ENCODE measurements at regions not wholly inside any gene's neighbourhood (a gene's known extent, or its start where the extent isn't known, plus 50 kb on each side); places are given as distances from the start of the nearest gene placed in this dataset.

DNA sequence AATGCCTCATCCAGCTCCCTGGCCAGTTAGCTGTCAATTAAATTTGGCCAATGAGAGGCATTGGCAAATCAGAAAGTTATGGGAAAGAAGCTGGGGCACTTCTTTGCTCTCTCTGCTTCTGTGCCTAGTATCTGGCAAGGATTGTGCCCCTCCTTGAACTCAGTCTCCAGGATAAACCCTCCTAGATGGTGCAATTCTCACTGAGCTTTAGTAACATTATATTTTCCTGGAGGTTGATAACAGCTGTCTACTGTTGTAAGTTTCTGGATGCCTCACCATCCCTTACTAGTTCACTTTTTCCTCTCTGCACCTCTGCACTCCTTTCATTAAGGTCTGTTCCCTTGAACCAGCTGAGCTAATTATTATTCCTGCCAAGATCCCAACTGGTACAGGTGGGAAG lies 329.5 kb downstream of the MFSD1 start:
- no peak for DNase-seq

DNA sequence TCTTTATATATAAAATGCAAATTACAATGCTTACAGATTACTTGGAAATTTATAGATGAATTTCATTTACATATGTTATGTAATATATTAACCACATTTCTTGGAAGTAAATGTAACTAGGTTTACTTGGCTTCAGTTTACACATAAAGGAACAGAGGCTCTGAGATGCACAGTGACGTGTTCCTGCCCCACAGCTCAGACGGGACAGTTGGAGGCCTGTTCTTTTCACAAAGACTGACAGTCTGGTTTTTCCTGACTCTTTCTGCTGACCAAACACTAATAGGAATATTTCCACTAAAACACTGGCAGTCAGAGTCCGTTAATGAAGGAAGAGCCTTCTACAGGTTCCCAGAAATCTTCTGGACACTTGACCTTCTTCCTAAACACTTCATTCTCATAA lies 336.1 kb downstream of the MFSD1 start:
- DNase-seq: no peak

DNA sequence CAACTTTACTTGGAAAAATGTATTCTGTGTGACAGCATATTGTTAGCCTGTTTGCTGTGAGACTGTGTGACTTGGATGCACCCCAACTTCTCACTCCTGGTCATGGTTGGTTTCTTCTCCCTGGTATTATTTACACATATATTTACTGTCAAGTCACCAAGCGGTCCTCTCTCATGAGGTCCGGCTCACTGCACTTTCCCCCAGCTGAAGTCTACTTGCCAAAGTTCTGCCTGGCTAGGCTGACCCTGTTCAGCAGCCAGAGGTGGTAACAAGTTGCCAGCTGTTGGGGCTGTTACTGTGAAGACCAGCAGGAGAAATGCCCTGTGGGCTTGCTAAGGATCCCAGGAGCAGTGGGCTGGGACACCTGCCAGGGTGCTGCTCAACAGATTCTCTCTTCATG lies 337.5 kb downstream of the MFSD1 start:
- no peak for DNase-seq

DNA sequence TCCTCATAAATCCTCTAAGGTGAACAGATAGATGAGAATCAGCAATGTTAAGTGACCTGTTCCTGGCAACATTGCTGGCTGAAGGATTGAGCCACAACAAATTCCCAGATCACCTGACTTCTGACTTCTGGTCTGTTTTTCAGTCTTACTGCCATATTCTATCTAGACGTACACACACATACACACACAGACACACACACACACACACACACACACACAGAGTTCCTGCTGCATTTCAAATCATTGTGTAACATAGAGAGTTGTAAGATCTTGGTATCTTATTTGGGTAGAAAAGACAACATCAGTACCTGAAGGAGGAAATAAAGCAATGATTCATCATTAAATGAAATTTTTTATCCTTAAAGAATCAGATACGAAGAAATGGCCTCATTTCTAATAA lies 342.6 kb downstream of the MFSD1 start:
- DNase-seq: no peak

DNA sequence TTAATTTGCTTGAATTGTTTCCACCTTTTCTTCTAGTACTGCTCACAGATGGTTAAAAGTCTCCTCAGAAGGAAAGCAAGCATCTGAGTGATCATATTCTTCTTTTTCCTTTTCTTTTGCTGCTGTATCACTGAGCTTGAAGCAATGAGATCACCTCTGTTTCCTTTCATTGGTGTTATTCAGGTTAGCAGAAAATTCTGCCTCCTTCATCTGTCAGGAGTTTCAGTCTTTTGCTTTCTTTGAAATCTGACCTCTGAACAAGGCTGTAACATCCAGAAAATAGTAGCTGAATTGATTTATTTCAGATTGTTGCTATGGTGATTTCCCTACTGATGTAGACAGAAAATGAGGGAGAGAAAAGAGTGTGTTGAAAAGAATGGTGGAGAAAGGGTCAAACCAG lies 343.0 kb downstream of the MFSD1 start:
- DNase-seq: no peak

DNA sequence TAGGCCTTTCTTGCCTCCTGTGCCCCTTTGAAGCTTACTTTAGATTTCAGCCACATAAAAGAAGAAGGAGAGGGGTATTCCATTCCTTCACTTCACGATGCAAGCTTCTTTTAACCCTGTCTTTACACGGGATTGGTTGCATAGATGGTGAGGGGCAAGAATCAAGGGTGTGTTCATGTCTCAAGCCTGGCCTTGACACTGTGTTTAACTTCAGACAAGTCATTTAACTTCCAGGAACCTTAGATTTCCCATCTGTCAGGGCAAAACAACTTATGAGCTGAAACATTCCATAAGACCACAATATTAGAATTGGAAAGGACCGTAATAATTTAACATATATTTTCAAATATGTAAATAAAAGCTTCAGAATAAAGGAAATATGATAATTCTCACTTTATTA lies 344.5 kb downstream of the MFSD1 start:
- DNase-seq: no peak

DNA sequence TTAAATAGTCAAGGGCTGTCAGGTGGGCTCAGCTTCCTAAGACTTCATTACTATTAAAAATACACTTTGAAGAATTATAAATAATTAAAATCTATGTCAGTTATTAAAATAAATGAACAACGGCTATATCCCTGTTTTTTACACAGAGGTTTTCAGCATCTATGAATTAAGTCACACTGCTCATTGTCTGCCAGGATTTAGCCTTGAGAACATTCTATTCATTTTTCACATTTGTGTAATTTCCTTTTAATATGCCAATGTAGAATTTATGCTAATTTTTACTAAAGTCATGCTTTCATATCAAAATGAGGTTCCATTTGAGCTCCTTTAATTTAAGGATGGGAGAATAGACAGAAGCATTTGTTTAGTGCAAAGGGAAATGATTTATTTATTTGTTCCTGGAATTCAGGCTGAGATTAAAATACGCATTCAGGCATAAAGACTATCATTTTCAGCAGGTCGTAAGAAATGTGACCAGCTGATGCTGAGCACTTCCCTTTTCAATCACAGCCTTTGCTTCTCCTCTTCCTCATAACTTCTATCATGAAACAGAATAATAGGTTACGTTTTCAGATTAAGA lies 345.1 kb downstream of the MFSD1 start:
- DNase-seq: no peak

DNA sequence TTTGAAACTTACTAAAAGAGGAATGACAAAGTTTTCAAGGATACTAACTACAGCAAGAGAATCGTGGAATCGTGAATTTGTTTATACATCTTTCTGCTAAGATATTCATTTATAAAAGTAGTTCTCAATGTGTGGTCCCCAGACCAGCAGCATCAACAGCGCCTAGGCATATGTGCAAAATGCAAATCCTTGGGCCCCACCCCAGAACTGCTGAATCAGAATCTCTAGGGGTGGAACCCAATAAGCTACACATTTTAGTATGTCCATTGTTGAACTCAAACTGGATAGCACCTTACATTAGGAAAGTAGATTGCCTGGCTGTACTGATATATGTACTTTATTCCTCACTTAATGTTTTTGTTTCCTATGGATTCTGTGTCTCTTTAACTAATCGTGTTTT lies 346.0 kb downstream of the MFSD1 start:
- DNase-seq: no peak

DNA sequence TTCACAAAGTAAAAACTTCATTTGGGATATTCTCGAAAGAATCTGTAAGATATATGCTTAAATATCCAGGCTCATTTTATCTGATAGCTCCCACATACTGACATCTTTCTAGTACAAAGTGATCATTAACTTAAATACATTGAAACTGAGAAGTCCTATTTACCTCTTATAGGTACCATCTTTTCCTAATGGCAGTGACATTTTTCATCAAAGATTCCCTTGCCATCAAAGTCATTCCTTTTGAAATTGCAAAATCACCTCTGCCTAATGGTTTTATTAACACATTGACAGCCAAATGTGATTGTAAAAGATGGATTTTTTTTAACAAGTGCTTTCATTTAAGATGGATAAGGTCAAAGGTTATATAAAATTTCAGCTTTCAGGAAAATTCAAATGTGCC lies 346.6 kb downstream of the MFSD1 start:
- DNase-seq: no peak

DNA sequence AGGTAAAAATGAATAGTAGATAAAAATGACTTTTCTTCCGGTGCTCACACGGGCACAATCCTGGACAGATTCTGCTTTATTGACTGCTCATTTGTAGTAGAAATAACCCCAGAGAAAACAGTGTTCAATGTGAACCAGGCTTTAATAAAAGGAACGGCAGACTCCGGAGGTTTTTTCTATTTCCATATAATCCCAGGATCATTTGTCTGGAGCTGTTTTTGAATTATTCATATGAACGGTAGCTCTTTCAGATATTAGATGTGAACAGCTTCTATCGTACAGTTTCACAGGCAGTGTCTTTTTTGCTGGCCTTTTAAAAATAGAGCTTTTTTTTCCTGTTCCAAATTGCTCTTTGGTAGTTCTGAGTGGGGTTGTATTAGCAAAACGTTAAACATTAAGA lies 347.3 kb downstream of the MFSD1 start:
- DNase-seq: no peak

DNA sequence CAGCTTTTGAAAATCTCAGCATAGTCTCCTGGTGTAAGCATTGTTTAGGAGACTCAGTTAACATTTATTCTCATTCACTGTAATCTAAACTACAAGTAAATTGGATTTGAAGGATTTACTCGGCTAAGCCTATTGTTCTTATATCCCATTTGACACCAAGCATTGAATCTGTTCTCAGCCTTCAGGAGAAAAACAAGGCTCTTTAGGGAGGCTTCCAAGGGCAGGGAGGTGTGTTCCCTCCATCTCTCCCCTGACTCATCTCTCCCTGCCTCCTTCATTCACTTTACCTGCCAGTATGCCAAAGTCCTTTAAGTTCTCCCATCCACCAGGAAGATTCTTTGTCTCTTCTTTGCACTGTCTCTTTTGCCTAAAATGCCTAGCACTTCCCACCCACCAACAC lies 347.8 kb downstream of the MFSD1 start:
- DNase-seq: no peak

DNA sequence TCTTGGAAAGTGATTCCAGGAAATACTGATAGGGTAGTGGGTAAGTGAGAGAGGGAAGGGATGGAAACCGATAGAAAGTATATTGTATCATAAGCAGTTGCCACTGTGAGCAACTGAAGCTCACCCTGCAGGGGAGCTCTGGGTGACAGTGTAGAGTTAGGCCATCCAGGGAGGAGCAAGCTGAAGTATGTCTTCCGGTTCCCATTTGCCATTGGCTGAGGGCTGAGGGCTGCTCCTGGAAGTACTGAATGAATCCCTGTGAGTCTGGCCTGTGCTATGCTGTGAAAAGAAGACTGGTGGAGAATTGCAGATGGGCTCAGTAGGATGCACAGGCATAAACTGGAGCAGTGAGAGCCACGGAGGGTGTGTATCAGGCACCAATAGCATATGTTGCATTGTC lies 348.3 kb downstream of the MFSD1 start:
- DNase-seq: no peak

DNA sequence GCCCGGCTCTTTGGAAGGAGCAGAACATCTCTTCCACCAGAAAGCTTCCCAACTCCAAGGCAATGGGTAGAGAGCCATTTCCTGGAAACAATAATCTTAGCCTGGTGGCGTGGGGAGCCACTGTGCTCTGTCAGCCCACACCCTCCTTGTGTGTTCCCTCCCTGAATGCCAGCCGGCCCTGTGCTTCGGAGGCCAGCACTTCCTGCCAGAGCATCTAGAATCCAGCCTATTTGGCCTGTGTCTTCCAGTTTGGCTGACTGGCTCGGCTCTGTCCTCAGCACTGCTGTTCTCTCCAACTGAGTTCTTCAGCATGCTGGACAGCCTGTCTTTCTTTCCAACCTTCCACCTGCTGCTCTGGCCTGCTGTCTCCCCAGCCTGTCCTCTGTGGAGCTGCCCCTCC lies 349.3 kb downstream of the MFSD1 start:
- no peak for DNase-seq

DNA sequence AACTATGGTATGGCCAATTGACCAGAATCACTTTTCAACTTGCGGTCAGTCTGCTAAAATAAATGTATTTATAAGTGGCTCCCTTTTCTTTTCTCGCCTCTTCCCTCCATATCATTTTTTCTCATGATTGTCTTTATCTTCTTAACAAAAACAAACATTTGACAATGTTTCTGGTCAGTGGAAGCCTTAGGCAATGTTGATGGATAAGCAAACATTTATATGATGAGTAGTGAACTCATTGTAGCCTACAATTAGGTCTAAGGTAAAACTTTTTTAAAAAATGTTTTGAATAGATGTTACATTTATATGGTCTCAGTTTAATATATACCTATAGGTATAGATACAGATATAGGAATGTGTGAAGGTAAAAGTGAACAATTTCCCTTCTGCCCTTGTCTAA lies 355.4 kb downstream of the MFSD1 start:
- DNase-seq: no peak

DNA sequence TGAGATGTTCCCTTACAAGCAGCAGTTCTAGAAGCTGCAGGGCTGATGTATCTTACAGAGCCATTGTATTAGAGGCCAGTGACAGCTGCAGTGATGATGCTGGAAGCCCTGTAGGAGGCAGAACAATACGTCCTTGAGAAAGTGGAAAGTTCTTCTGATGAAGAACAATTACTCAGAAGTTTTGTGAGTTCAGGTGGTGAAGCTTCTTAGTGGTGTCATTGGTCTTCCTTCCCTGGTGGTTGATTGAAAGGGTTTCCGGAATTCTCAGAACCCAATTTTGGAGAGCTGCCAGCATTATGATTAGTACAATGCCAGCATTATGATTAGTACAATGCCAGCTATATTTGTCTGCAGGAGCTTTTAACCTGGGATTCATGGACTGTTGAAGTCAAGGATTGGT lies 356.4 kb downstream of the MFSD1 start:
- no peak for DNase-seq

DNA sequence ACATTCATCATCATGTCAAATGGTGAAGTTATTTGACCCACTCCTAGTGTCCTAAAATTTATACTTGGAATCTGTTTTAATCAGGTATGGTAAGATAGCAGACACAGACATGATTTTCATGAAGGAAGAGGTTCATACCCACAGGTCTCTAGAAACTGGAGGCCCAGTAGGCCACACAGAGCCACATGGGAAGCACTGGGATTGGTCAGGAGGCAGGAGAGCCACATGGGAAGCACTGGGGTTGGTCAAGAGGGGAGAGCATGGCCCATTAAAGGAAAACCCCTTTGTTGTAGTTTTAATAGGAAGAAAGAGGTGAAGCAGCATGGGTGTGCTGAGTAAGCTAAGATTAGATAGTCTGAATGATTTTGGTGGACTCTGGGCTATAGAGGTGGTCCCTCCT lies 356.9 kb downstream of the MFSD1 start:
- DNase-seq: no peak

DNA sequence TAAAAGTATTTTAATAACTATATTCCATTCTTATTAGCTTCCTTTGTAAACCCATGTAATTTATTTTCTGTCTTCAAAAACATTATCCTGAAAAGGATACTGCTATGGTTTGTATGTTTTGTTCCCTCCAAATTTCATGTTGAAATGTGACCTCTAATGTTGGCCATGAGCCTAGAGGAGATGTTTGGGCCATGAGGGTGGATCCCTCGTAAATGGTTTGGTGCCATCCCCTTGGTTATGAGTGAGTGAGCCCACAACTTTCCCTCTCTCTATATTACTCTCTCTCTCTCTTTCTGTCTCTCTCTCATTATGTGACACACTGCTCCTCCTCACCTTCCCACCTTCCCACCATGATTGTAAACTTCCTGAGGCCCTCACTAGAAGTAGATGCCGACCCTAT lies 357.7 kb downstream of the MFSD1 start:
- DNase-seq: no peak

DNA sequence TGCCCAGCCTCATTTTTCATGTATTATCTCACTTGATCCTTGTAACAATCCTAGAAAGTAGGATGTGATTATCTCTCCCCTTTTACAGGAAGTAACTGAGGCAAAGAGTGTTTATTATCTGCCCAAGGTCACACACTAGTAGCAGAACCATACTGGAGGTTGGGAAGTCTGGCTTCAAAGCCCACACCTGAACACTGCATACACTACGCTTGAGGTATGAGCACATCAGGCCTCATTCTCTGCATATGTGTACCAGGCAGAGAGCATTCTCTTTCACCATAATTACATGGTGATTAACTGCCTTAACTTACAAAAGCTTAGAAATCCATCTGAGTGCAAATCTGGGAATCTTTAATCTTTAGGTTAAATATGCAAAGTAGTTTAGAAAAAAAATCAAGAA lies 361.8 kb downstream of the MFSD1 start:
- no peak for DNase-seq

DNA sequence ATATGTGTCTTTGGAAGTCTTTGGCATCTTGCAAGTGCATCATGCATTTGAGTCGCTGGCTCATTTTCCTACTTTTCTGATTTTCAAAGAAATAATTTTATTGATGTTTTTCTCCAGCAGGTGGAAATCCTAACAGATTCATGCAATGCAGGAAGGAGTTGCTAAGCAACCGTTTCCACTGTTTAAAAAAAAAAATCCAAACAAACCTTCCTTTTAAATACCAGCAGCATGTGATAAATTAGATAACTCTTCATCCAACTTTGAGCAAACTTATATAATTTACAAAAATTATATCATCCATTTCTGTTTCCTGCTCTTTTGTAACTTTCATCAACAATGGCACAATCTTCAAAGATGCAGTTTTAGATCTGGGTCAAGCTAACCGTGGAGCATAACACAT lies 364.1 kb downstream of the MFSD1 start:
- no peak for DNase-seq

DNA sequence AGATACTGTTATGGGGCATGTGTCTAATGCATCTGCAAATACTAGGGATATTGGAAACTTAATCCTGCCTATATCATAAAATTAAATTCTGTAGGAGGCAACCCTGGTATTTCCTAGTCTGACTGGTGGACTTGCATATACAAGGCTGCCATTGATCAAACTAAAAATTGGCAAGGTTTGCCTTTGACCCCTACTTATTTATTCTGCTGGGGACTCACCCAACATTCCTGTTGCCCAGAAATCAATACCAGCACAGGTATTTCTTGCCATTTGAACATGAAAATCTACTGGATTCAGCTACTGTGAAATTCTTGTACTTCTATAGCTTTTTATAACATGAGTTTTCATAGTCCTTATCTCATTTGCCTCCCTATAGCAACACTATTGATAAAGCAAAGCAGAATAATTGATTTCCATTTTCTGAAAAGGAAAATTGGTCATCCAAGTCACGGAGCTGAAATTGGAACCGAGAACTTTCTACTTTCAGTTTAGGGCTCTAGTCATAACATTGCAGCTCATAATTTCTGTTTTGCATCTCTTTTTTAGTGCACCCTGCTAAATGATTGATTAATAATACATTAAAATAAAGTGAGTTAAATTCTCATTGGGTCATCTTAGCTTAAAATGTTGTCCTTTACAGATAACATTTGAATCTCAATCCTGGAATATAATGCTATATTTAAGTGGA lies 365.2 kb downstream of the MFSD1 start:
- no peak for DNase-seq

DNA sequence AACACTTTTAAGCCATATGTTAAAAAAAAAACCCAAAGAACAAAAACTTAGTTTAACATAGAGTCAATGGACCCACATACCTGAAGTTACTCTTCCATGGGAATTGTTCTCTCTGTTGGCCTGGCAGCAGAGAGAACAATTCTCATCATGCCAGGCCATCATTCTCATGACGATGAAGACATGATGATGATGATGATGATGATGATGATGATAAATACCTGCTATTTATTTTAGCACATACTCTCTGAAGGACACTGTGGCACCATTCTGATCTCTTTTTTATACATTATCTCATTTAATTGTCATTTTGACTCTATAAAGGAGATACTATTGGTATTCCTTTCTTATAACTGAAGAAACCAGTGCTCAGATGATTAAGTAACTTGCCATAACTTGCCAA lies 366.9 kb downstream of the MFSD1 start:
- no peak for DNase-seq

DNA sequence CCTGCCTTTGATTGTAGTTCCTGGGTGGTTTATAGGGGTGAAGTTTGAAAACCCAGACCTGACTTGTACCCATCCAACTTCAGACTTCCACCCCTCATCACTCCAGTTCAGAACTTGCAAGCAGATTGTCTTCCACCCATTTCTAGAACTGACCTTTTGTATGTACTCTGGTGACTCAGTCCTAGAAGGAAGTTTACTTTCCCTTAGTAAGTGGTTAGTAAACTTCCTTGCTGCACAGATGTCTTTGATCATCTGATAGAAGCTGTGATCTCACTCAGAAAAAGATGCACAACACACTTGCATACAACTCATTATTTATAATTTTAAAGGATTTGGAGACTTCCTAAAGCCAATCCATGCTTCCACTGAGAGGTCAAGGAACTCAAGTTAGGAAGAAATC lies 368.0 kb downstream of the MFSD1 start:
- no peak for DNase-seq

DNA sequence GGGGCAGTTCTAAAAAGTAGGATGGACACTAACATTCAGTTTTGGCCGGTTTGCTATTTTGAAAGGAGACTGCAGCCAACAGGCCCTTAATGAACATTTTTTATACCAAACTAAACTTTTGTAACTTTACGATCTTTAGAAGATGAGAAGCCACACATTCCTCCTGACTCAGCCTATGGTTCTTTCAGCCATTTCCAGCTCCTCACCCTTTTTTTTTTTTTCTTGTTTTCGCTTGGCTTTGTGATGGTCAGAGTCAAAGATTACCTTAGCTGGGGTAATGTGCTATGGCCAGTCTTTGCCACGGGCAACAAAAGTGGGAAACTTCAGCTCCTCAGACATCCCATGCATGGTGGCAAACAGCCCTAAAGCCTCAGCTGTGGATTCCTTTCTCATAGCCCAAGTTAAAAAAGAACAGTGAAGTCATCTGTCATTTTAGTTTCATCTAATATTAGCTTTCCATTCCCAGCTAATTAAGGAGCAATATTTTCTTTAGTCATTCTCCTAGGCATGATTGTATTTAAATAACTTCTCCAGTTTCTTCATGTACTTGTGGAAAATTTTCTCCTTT lies 368.7 kb downstream of the MFSD1 start:
- no peak for DNase-seq

DNA sequence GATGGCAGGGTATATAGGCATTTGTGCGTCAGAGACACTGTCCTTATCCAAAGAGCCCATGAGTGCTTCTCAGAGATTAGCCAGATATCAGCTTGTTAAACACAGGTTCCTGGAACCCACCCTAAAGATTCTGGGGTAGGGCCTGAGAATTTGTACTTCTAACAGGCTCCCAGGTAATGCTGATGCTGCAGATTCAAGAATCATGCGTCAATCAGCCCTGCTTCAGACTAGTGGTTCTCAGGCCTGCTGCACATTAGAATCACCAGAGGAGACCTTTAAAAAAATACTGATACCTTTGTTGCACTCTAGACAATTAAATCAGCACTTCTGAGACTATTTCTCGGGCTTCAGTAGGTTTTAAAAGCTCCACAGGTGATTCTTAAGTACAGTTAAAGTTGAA lies 369.5 kb downstream of the MFSD1 start:
- DNase-seq: no peak

DNA sequence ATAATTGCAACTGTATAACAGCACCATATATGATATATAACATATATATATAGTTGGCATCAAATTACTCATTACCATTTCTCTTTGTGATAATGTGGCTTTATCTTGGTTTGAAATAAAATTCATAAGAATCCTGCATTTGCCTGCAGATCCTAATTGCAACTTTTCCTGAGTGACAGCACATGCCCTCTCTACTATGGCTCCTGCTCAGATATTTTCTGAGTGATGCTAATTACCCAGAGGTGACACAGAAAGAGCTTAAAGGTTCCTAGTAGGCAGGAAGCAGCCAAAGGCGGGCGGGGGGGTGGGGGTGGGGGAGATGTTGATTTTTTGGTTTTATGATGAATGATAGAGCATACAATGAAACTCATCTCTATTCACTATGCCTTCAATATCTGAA lies 370.6 kb downstream of the MFSD1 start:
- no peak for DNase-seq

All from NCI-H510A (cell line).